Uterus (tissue), 3 donors: ENCODE measurements at regions not wholly inside any gene's neighbourhood (a gene's known extent, or its start where the extent isn't known, plus 50 kb on each side); places are given as distances from the start of the nearest gene placed in this dataset.
"Not testable (repeated sequence)": the region's sequence is repeated elsewhere in the genome, so short reads cannot be mapped to it uniquely, and the experiment has no call there.

ENCODE experiments used
- DNase-seq, 2 donors: peaks; one replicate each; pipeline ENCODE4 v3.0.0-alpha.2; 2019 to 2020
- H3K27ac ChIP-seq, 2 donors: fragments of 200-600 bp; sonication (generic); 1 replicate in 1 of 2; 2 replicates in 1 of 2; pipeline ENCODE4 v1.5.1; 2016 to 2018
- H3K27me3 ChIP-seq, 2 donors: fragments of 200-600 bp; sonication (generic); one replicate each; pipeline ENCODE4 v1.5.1; 2018 to 2019; ENCODE audit warnings: control low read depth in 1 of 2
- H3K36me3 ChIP-seq, 2 donors: fragments of 200-600 bp; sonication (generic); one replicate each; pipeline ENCODE4 v1.5.1; 2019; ENCODE audit warnings: control low read depth in 1 of 2
- H3K4me1 ChIP-seq, 2 donors: fragments of 200-600 bp; sonication (generic); one replicate each; pipeline ENCODE4 v1.5.1; 2018 to 2019; ENCODE audit warnings: control low read depth in 1 of 2
- H3K4me3 ChIP-seq, 2 donors: fragments of 200-600 bp; sonication (generic); 1 replicate in 1 of 2; 2 replicates in 1 of 2; pipeline ENCODE4 v1.5.1; 2018 to 2019; ENCODE audit warnings: mild to moderate bottlenecking in 1 of 2
- H3K9me3 ChIP-seq, 2 donors: fragments of 200-600 bp; sonication (generic); one replicate each; pipeline ENCODE4 v1.5.1; 2019; ENCODE audit warnings: control low read depth in 1 of 2
- CTCF ChIP-seq, 4 experiments: fragments of 200-600 bp in 2 of 4; fragments of 450-650 bp in 2 of 4; sonication (generic) in 2 of 4; IDR thresholded peaks; one replicate each; pipeline ENCODE4 v1.5.1; 2016 to 2019; ENCODE audit warnings: antibody characterized with exemption in 4 of 4, mild to moderate bottlenecking in 2 of 4, moderate library complexity in 1 of 4
- POLR2A ChIP-seq, 2 donors: fragments of 450-650 bp; IDR thresholded peaks; one replicate each; pipeline ENCODE4 v1.6.1; 2016; ENCODE audit warnings: antibody characterized with exemption in 2 of 2, mild to moderate bottlenecking in 1 of 2, moderate library complexity in 1 of 2
- intact Hi-C: fragments of 100-400 bp; cut with DNase I; formaldehyde crosslinking; loops from one replicate; pipeline ENCODE4 v1.15.1; 2023; ENCODE audit warnings: low total_unique reads
- donor health status: DM: yes; HTN: yes; CAD: no.

GRCh38 chr18:22585333-22585732 lies 167.6 kb upstream of the CTAGE1 start:
- intact Hi-C loops, result no loop called here
- Histone ChIP-seq H3K4me1 (no peaks in the 10 kb centered on the region), H3K27me3 (no peaks in the 10 kb centered on the region), H3K27ac (no peak overlapping the region), H3K4me3 (no peak overlapping the region), H3K9me3 (no peaks in the 10 kb centered on the region), H3K36me3 (no peaks in the 10 kb centered on the region)
- TF ChIP-seq CTCF (IDR thresholded peaks at IDR 0.05), result no peak
- no peak for TF ChIP-seq POLR2A (IDR thresholded peaks at IDR 0.05)
- DNase-seq, result no peak

DNA sequence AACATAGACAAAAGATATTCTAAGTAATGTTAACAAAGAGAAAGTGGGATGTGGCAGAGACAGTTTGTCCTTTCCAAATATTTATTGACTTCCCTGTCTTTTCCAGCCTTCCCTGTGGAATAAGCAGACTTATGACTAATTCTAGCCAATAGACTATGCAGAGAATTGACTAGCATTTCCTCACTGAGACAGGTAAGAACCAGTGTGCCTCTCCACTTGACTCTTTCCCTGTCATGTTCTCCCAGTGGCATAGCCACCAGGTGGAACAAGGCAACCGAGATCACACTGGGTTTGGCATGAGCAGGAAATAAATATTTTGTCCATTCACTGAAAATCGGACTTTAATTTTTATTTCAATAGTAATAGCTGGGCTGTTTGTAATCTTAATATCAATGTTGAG lies 168.1 kb upstream of the CTAGE1 start:
- TF ChIP-seq POLR2A (IDR thresholded peaks at IDR 0.05) (no peak), CTCF (IDR thresholded peaks at IDR 0.05) (no peak)
- Histone ChIP-seq H3K27ac (no peak overlapping the region), H3K9me3 (no peaks in the 10 kb centered on the region), H3K27me3 (no peaks in the 10 kb centered on the region), H3K4me1 (no peaks in the 10 kb centered on the region), H3K4me3 (no peak overlapping the region), H3K36me3 (no peaks in the 10 kb centered on the region)
- no peak for DNase-seq
- intact Hi-C loops, result no loop called here

DNA sequence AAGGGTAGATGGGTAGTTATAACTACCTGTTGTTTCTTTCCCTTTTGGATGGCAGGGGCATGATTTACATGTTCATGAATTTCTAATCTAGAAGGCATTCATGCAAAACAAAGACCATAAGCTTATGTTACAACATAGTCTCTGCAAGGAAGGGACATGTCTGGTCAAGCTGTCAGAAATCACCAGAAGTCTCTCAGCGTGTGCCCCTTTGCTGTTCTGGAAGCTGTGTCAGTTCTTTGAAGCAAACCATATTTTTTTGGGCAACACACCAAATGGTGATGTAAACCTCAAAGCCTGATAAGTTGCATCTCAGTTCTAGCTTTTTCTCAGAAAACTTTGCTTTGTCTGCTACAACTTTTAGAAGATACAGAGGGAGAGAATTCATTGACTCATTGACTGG lies 173.5 kb upstream of the CTAGE1 start:
- intact Hi-C loops, result no loop called here
- H3K36me3 ChIP-seq, result no peaks in the 10 kb centered on the region

GRCh38 chr18:22594155-22594690 lies 176.5 kb upstream of the CTAGE1 start:
- intact Hi-C loops, result no loop called here
- Histone ChIP-seq H3K36me3 (no peaks in the 10 kb centered on the region), H3K27ac (no peak overlapping the region)

More for the DNA sequence above, 173.5 kb upstream of the CTAGE1 start:
- no peaks in the 10 kb centered on the region for H3K4me1 ChIP-seq
- peak overlapping the region in 1 of 2 donors; percentile 18 for H3K27ac ChIP-seq
- DNase-seq, result no peak
- no peaks in the 10 kb centered on the region for H3K9me3 ChIP-seq
- no peak for TF ChIP-seq CTCF (IDR thresholded peaks at IDR 0.05)
- no peak for TF ChIP-seq POLR2A (IDR thresholded peaks at IDR 0.05)
- H3K4me3 ChIP-seq, result no peak overlapping the region
- H3K27me3 ChIP-seq, result no peaks in the 10 kb centered on the region

GRCh38 chr18:22601481-22601880 lies 183.8 kb upstream of the CTAGE1 start:
- Histone ChIP-seq H3K27me3 (no peaks in the 10 kb centered on the region), H3K27ac (no peak overlapping the region), H3K36me3 (no peaks in the 10 kb centered on the region), H3K4me3 (no peak overlapping the region), H3K4me1 (peaks cover 0 to 5% of the 10 kb centered on the region in 2 donors), H3K9me3 (no peaks in the 10 kb centered on the region)
- no peak for DNase-seq
- TF ChIP-seq POLR2A (IDR thresholded peaks at IDR 0.05) (no peak), CTCF (IDR thresholded peaks at IDR 0.05) (no peak)
- intact Hi-C loops, result no loop called here

More at GRCh38 chr18:22594155-22594690, 176.5 kb upstream of the CTAGE1 start:
- Histone ChIP-seq H3K27me3 (no peaks in the 10 kb centered on the region), H3K9me3 (no peaks in the 10 kb centered on the region), H3K4me1 (no peaks in the 10 kb centered on the region), H3K4me3 (no peak overlapping the region)
- TF ChIP-seq POLR2A (IDR thresholded peaks at IDR 0.05) (no peak), CTCF (IDR thresholded peaks at IDR 0.05) (no peak)
- no peak for DNase-seq

- intact Hi-C loops, H3K4me1 ChIP-seq, H3K9me3 ChIP-seq, H3K27me3 ChIP-seq, H3K36me3 ChIP-seq, DNase-seq, H3K27ac ChIP-seq, H3K4me3 ChIP-seq: not testable (repeated sequence)
Measured at GRCh38 chr18:22602456-22602855, 184.7 kb upstream of the CTAGE1 start.
